Endothelial cell of umbilical vein (primary cell): ENCODE measurements at regions not wholly inside any gene's neighbourhood (a gene's known extent, or its start where the extent isn't known, plus 50 kb on each side); places are given as distances from the start of the nearest gene placed in this dataset.

Experiments
- BruUV-seq: library from RNA; stranded (reverse); fragments of 400-500 nt; replicated peaks from 2 replicates; lab custom pipeline; 2021; lab: Mats Ljungman, UMichigan
- CTCF ChIA-PET: fragments of 300-600, 350-600 bp; sonication (Branson Sonifier 250); formaldehyde crosslinking; loops from one replicate; lab custom pipeline; 2021; ENCODE audit warnings: antibody characterized with exemption, inconsistent platforms; lab: Charles Lee
- POLR2A ChIA-PET: fragments of 300-600, 350-600 bp; sonication (Branson Sonifier 250); formaldehyde crosslinking; loops from one replicate; lab custom pipeline; 2021; ENCODE audit warnings: antibody characterized with exemption, inconsistent platforms; lab: Charles Lee
- DNase-seq: peaks from one replicate; pipeline ENCODE4 v3.0.0-alpha.2; 2011; ENCODE audit warnings: low read depth, low spot score
- FAIRE-seq: peaks from 2 replicates; lab custom pipeline; 2011; peaks lifted over from hg19 to GRCh38; lab: Jason Lieb, UNC
- H2AFZ ChIP-seq: 2 replicates; pipeline ENCODE4 v1.6.0; 2012; ENCODE audit warnings: low read depth, low read length, control low read depth, inconsistent platforms
- H3K27ac ChIP-seq: 2 replicates; pipeline ENCODE4 v1.5.1; 2011; ENCODE audit warnings: low read depth, mild to moderate bottlenecking, control low read depth, low read length, moderate library complexity; ENCODE audit not compliant: insufficient read depth
- H3K27me3 ChIP-seq, 2 experiments: 2 replicates each; pipeline versions ENCODE4 v1.6.0 to v1.6.1; 2011; ENCODE audit warnings: low read length in 2 of 2, mixed read lengths in 1 of 2; ENCODE audit not compliant: control insufficient read depth in 2 of 2, insufficient read depth in 2 of 2
- H3K36me3 ChIP-seq, 2 experiments: 2 replicates in 1 of 2; 3 replicates in 1 of 2; pipeline ENCODE4 v1.5.1; 2011; ENCODE audit warnings: low read length in 2 of 2, mild to moderate bottlenecking in 1 of 2, moderate library complexity in 1 of 2; ENCODE audit not compliant: control insufficient read depth in 2 of 2, insufficient read depth in 2 of 2; ENCODE audit errors: extremely low read depth in 1 of 2
- H3K4me1 ChIP-seq: 3 replicates; pipeline ENCODE4 v1.5.1; 2011; ENCODE audit warnings: mild to moderate bottlenecking, low read length; ENCODE audit not compliant: control insufficient read depth, insufficient read depth; ENCODE audit errors: extremely low read depth
- H3K4me2 ChIP-seq: 2 replicates; pipeline ENCODE4 v1.6.1; 2011; ENCODE audit warnings: low read length, control low read depth, mixed read lengths; ENCODE audit not compliant: insufficient read depth
- H3K4me3 ChIP-seq, 3 experiments: fragments of 200-600 bp in 1 of 3; sonication (generic), shearing (Covaris generic) in 1 of 3; replicated peaks in 1 of 3; 2 replicates each; pipeline ENCODE4 v1.5.1; 2011 to 2016; ENCODE audit warnings: control low read depth in 3 of 3, low read length in 3 of 3, mild to moderate bottlenecking in 2 of 3, inconsistent platforms in 1 of 3, low read depth in 1 of 3, moderate library complexity in 1 of 3; ENCODE audit not compliant: insufficient read depth in 1 of 3
- H3K79me2 ChIP-seq: 2 replicates; pipeline ENCODE4 v1.6.0; 2012; ENCODE audit warnings: low read length, inconsistent platforms; ENCODE audit not compliant: control insufficient read depth, insufficient read depth
- H3K9ac ChIP-seq: replicated peaks from 2 replicates; pipeline ENCODE3; 2011; ENCODE audit warnings: low read length, control low read depth; ENCODE audit not compliant: insufficient read depth; ENCODE audit errors: extremely low read depth
- H3K9me1 ChIP-seq: replicated peaks from 3 replicates; pipeline ENCODE4 v1.6.0; 2011; ENCODE audit warnings: mild to moderate bottlenecking, low read length; ENCODE audit not compliant: control insufficient read depth, insufficient read depth; ENCODE audit errors: extremely low read depth
- H3K9me3 ChIP-seq: replicated peaks from 2 replicates; pipeline ENCODE4 v1.5.1; 2012; ENCODE audit warnings: low read length, inconsistent platforms; ENCODE audit not compliant: control insufficient read depth, insufficient read depth
- H4K20me1 ChIP-seq: replicated peaks from 2 replicates; pipeline ENCODE3; 2011; ENCODE audit warnings: mild to moderate bottlenecking, low read length; ENCODE audit not compliant: control insufficient read depth, insufficient read depth; ENCODE audit errors: extremely low read depth
- CTCF ChIP-seq, 2 donors: IDR thresholded peaks; 1 replicate in 1 of 2; 2 replicates in 1 of 2; pipeline ENCODE4 v1.5.1; 2011; ENCODE audit warnings: low read length in 2 of 2, mild to moderate bottlenecking in 2 of 2, moderate library complexity in 2 of 2, control low read depth in 1 of 2, inconsistent platforms in 1 of 2, low read depth in 1 of 2; ENCODE audit not compliant: insufficient read depth in 1 of 2; ENCODE audit errors: extremely low read depth in 1 of 2
- EZH2 ChIP-seq: IDR thresholded peaks from 2 replicates; pipeline ENCODE4 v1.6.1; 2012; ENCODE audit warnings: borderline replicate concordance, low read depth, mild to moderate bottlenecking, moderate library complexity, low read length, inconsistent platforms; ENCODE audit not compliant: severe bottlenecking
- FOS ChIP-seq: IDR thresholded peaks from 2 replicates; pipeline ENCODE4 v1.6.1; 2011; ENCODE audit warnings: mild to moderate bottlenecking, low read length, moderate library complexity, borderline replicate concordance; ENCODE audit not compliant: insufficient read depth
- GATA2 ChIP-seq: IDR thresholded peaks from 2 replicates; pipeline ENCODE4 v1.7.0; 2011; ENCODE audit warnings: low read depth, mild to moderate bottlenecking, moderate library complexity, mixed read lengths, low read length; ENCODE audit not compliant: insufficient read length, insufficient read depth
- JUN ChIP-seq: IDR thresholded peaks from 2 replicates; pipeline ENCODE4 v1.6.1; 2011; ENCODE audit warnings: borderline replicate concordance, low read depth; ENCODE audit not compliant: insufficient read length, insufficient read depth
- MAX ChIP-seq: IDR thresholded peaks from 2 replicates; pipeline ENCODE4 v1.6.1; 2011; ENCODE audit not compliant: insufficient read depth, insufficient read length
- MYC ChIP-seq: IDR thresholded peaks from one replicate; pipeline ENCODE4 v1.6.1; 2011; ENCODE audit warnings: mild to moderate bottlenecking, low read depth, low read length
- POLR2A ChIP-seq: IDR thresholded peaks from 2 replicates; pipeline ENCODE4 v1.6.1; 2012; ENCODE audit warnings: low read depth, mild to moderate bottlenecking, control low read depth, low read length
- POLR2AphosphoS5 ChIP-seq: IDR thresholded peaks from 2 replicates; pipeline ENCODE4 v1.6.1; 2012; ENCODE audit warnings: low read depth, mild to moderate bottlenecking, control low read depth, low read length, moderate library complexity; ENCODE audit not compliant: insufficient read depth
- dilution Hi-C: fragments of 300-500 bp; cut with MboI; formaldehyde crosslinking; loops from one replicate; pipeline ENCODE4 v1.15.0; 2019; ENCODE audit warnings: low sequenced_read_pairs; ENCODE audit not compliant: extremely low pct_ligation_motif_present
- intact Hi-C: fragments of 100-400 bp; cut with micrococcal nuclease; formaldehyde crosslinking; loops from one replicate; pipeline ENCODE4 v1.10.0; 2022

GRCh38 chr6:147132889-147133288 is 71.3 kb upstream of the STXBP5 start:
- DNase-seq, result no peak
- H3K4me3 ChIP-seq, result no peak overlapping the region
- POLR2A ChIA-PET, result no interaction called here
- H3K9me1 ChIP-seq, result no peaks in the 10 kb centered on the region
- no peak overlapping the region for H3K9ac ChIP-seq
- H3K27me3 ChIP-seq, result no peaks in the 10 kb centered on the region
- H3K4me2 ChIP-seq, result no peak overlapping the region
- H3K9me3 ChIP-seq, result no peaks in the 10 kb centered on the region
- H3K36me3 ChIP-seq, result no peaks in the 10 kb centered on the region
- intact Hi-C loops (no loop called here), dilution Hi-C loops (no loop called here)
- H2AFZ ChIP-seq, result no peak overlapping the region
- FAIRE-seq, result no peak
- no peaks in the 10 kb centered on the region for H4K20me1 ChIP-seq
- no peak overlapping the region for H3K27ac ChIP-seq
- no peaks in the 10 kb centered on the region for H3K4me1 ChIP-seq
- BruUV-seq, result no TSS peak
- H3K79me2 ChIP-seq, result no peaks in the 10 kb centered on the region
- TF ChIP-seq FOS, result no peak
- CTCF ChIA-PET, result no interaction called here

GRCh38 chr6:147133669-147134068 is 70.5 kb upstream of the STXBP5 start:
- dilution Hi-C loops, result no loop called here
- FAIRE-seq (no peak), DNase-seq (no peak)
- Histone ChIP-seq H3K36me3 (no peaks in the 10 kb centered on the region), H3K27me3 (no peaks in the 10 kb centered on the region), H3K4me1 (no peaks in the 10 kb centered on the region), H2AFZ (no peak overlapping the region), H3K4me3 (no peak overlapping the region), H4K20me1 (no peaks in the 10 kb centered on the region), H3K27ac (no peak overlapping the region), H3K9me3 (no peaks in the 10 kb centered on the region), H3K9ac (no peak overlapping the region), H3K4me2 (no peak overlapping the region), H3K79me2 (no peaks in the 10 kb centered on the region), H3K9me1 (no peaks in the 10 kb centered on the region)
- no TSS peak for BruUV-seq
- POLR2A ChIA-PET, result no interaction called here
- CTCF ChIA-PET, result no interaction called here
- no peak for TF ChIP-seq GATA2
- TF ChIP-seq MYC, result no peak
- TF ChIP-seq EZH2, result no peak
- TF ChIP-seq POLR2A, result no peak
- no peak for TF ChIP-seq POLR2AphosphoS5
- TF ChIP-seq MAX, result no peak
- TF ChIP-seq CTCF (IDR thresholded peaks at IDR 0.05; ENCODE audit: extremely low read depth in 1 of 2, insufficient read depth in 1 of 2, low read depth in 1 of 2, low read length in 2 of 2), result no peak
- TF ChIP-seq JUN, result no peak
- no peak for TF ChIP-seq FOS
- intact Hi-C loops, result no loop called here
